Neuronal stem cell (in vitro differentiated cells): ENCODE measurements at regions not wholly inside any gene's neighbourhood (a gene's known extent, or its start where the extent isn't known, plus 50 kb on each side); places are given as distances from the start of the nearest gene placed in this dataset.

ENCODE experiments used
- DNase-seq: peaks from one replicate; pipeline ENCODE4 v3.0.0-alpha.2; 2013; ENCODE audit warnings: low spot score
- H2AFZ ChIP-seq: one replicate; pipeline ENCODE4 v1.6.1; 2013; ENCODE audit warnings: mild to moderate bottlenecking, low read length, inconsistent platforms
- H2AK5ac ChIP-seq: 2 replicates; pipeline ENCODE4 v1.6.1; 2013; ENCODE audit warnings: low read depth, mild to moderate bottlenecking, inconsistent platforms, low read length, moderate library complexity, mixed read lengths
- H2BK120ac ChIP-seq: 2 replicates; pipeline ENCODE4 v1.6.1; 2013; ENCODE audit warnings: low read depth, mild to moderate bottlenecking, inconsistent platforms, low read length, moderate library complexity, mixed read lengths
- H2BK12ac ChIP-seq: one replicate; pipeline ENCODE4 v1.6.1; 2013; ENCODE audit warnings: low read length, inconsistent platforms
- H2BK15ac ChIP-seq: 2 replicates; pipeline ENCODE4 v1.6.1; 2013; ENCODE audit warnings: mild to moderate bottlenecking, low read length, inconsistent platforms, mixed read lengths
- H2BK5ac ChIP-seq: one replicate; pipeline ENCODE4 v1.6.1; 2013; ENCODE audit warnings: inconsistent platforms, mild to moderate bottlenecking, low read length, moderate library complexity
- H3K14ac ChIP-seq: one replicate; pipeline ENCODE4 v1.6.1; 2013; ENCODE audit warnings: low read length, inconsistent platforms
- H3K18ac ChIP-seq: 2 replicates; pipeline ENCODE4 v1.6.1; 2013; ENCODE audit warnings: low read length, inconsistent platforms
- H3K23ac ChIP-seq: 2 replicates; pipeline ENCODE4 v1.6.1; 2013; ENCODE audit warnings: low read depth, mild to moderate bottlenecking, mixed read lengths, low read length, inconsistent platforms; ENCODE audit not compliant: poor library complexity
- H3K27ac ChIP-seq: replicated peaks from 3 replicates; pipeline ENCODE4 v1.5.1; 2013; ENCODE audit warnings: low read length, inconsistent platforms
- H3K27me3 ChIP-seq, 3 experiments: 2 replicates each; pipeline ENCODE4 v1.6.1; 2013; ENCODE audit warnings: low read length in 3 of 3, mild to moderate bottlenecking in 2 of 3, inconsistent platforms in 1 of 3, low read depth in 1 of 3, mixed read lengths in 1 of 3, moderate library complexity in 1 of 3; ENCODE audit not compliant: control insufficient read depth in 3 of 3, insufficient read depth in 3 of 3
- H3K36me3 ChIP-seq, 2 donors: replicated peaks in 1 of 2; 2 replicates each; pipeline ENCODE4 v1.6.1; 2013; ENCODE audit warnings: low read length in 2 of 2; ENCODE audit not compliant: control insufficient read depth in 2 of 2, insufficient read depth in 2 of 2
- H3K4ac ChIP-seq: 2 replicates; pipeline ENCODE4 v1.6.1; 2013; ENCODE audit warnings: inconsistent platforms, mild to moderate bottlenecking, low read length, moderate library complexity
- H3K4me1 ChIP-seq, 2 donors: 1 replicate in 1 of 2; 2 replicates in 1 of 2; pipeline ENCODE4 v1.6.1; 2013; ENCODE audit warnings: low read length in 2 of 2, low read depth in 1 of 2; ENCODE audit not compliant: control insufficient read depth in 2 of 2, insufficient read depth in 1 of 2
- H3K4me2 ChIP-seq: one replicate; pipeline ENCODE4 v1.6.1; 2013; ENCODE audit warnings: mild to moderate bottlenecking, low read length, inconsistent platforms; ENCODE audit not compliant: insufficient read depth, poor library complexity, severe bottlenecking
- H3K4me3 ChIP-seq, 2 donors: 2 replicates each; pipeline ENCODE4 v1.5.1; 2013; ENCODE audit warnings: low read length in 2 of 2, mild to moderate bottlenecking in 2 of 2, inconsistent platforms in 1 of 2, moderate library complexity in 1 of 2
- H3K79me1 ChIP-seq: one replicate; pipeline ENCODE4 v1.6.1; 2013; ENCODE audit warnings: low read depth, mild to moderate bottlenecking, inconsistent platforms, low read length, moderate library complexity
- H3K9ac ChIP-seq: one replicate; pipeline ENCODE4 v1.6.1; 2013; ENCODE audit warnings: mild to moderate bottlenecking, low read depth, low read length, inconsistent platforms; ENCODE audit not compliant: poor library complexity
- H3K9me3 ChIP-seq, 2 donors: replicated peaks in 1 of 2; 2 replicates each; pipeline versions ENCODE3 to v1.6.1; 2013; ENCODE audit warnings: low read length in 2 of 2, mild to moderate bottlenecking in 2 of 2, inconsistent platforms in 1 of 2, low read depth in 1 of 2, mixed read lengths in 1 of 2, moderate library complexity in 1 of 2; ENCODE audit not compliant: control insufficient read depth in 2 of 2, insufficient read depth in 1 of 2
- H4K8ac ChIP-seq: one replicate; pipeline ENCODE4 v1.6.1; 2013; ENCODE audit warnings: low read depth, mild to moderate bottlenecking, inconsistent platforms, low read length, moderate library complexity
- H4K91ac ChIP-seq: one replicate; pipeline ENCODE4 v1.6.1; 2013; ENCODE audit warnings: low read length, low read depth, mild to moderate bottlenecking, inconsistent platforms; ENCODE audit not compliant: poor library complexity
- WGBS, 2 donors: extraction: QIAGEN DNeasy Blood & Tissue Kit; methylation state at CpG; one replicate each; pipeline ENCODE4 v1.1.7; 2013; ENCODE audit warnings: missing lambda C conversion rate in 2 of 2, mixed read lengths in 1 of 2; ENCODE audit not compliant: insufficient read length in 2 of 2, insufficient replicate concordance in 1 of 2; ENCODE audit errors: extremely low coverage in 2 of 2; 5-methylcytosine and 5-hydroxymethylcytosine counted together

GRCh38 chr12:72098622-72099021, 160.0 kb downstream of the TPH2 start:
- Histone ChIP-seq H3K27me3 (no peaks in the 10 kb centered on the region), H2BK12ac (no peak overlapping the region)
- WGBS, 2 donors = no CpG with 5 or more reads among the region's 4 CpGs

GRCh38 chr12:72100854-72101253, 162.2 kb downstream of the TPH2 start:
- H3K18ac ChIP-seq = no peak overlapping the region
- no peak overlapping the region for H3K4me2 ChIP-seq
- peaks cover 0 to 3% of the 10 kb centered on the region in 2 donors for H3K4me1 ChIP-seq
- no peak overlapping the region for H3K4ac ChIP-seq
- no peak overlapping the region for H4K8ac ChIP-seq
- H3K79me1 ChIP-seq = no peaks in the 10 kb centered on the region
- no peak overlapping the region for H2AFZ ChIP-seq
- H2AK5ac ChIP-seq = no peak overlapping the region
- no peak overlapping the region for H2BK12ac ChIP-seq
- H4K91ac ChIP-seq = no peak overlapping the region
- no peak overlapping the region for H3K4me3 ChIP-seq
- DNase-seq = no peak
- H3K36me3 ChIP-seq = no peaks in the 10 kb centered on the region
- H3K9me3 ChIP-seq = no peaks in the 10 kb centered on the region
- H2BK5ac ChIP-seq = no peak overlapping the region
- H2BK15ac ChIP-seq = no peak overlapping the region
- WGBS, 2 donors = no CpG with 5 or more reads among the region's 2 CpGs
- H3K27ac ChIP-seq = no peak overlapping the region
- no peak overlapping the region for H3K14ac ChIP-seq
- no peaks in the 10 kb centered on the region for H3K27me3 ChIP-seq
- H3K23ac ChIP-seq = no peak overlapping the region
- no peak overlapping the region for H3K9ac ChIP-seq
- no peak overlapping the region for H2BK120ac ChIP-seq

More at GRCh38 chr12:72098622-72099021, 160.0 kb downstream of the TPH2 start:
- H2BK15ac ChIP-seq = no peak overlapping the region
- H3K79me1 ChIP-seq = no peaks in the 10 kb centered on the region
- H3K18ac ChIP-seq = no peak overlapping the region
- H3K14ac ChIP-seq = no peak overlapping the region
- no peak overlapping the region for H3K9ac ChIP-seq
- H3K23ac ChIP-seq = no peak overlapping the region
- no peak overlapping the region for H4K8ac ChIP-seq
- no peak overlapping the region for H2BK120ac ChIP-seq
- no peak overlapping the region for H3K4ac ChIP-seq
- no peak for DNase-seq
- H3K36me3 ChIP-seq = no peaks in the 10 kb centered on the region
- no peak overlapping the region for H3K27ac ChIP-seq
- no peak overlapping the region for H2BK5ac ChIP-seq
- no peak overlapping the region for H2AFZ ChIP-seq
- H3K4me1 ChIP-seq = peaks cover 0 to 3% of the 10 kb centered on the region in 2 donors
- no peak overlapping the region for H4K91ac ChIP-seq
- no peak overlapping the region for H2AK5ac ChIP-seq
- H3K4me2 ChIP-seq = no peak overlapping the region
- H3K4me3 ChIP-seq = no peak overlapping the region
- peaks cover 0 to 3% of the 10 kb centered on the region in 2 donors for H3K9me3 ChIP-seq

DNA sequence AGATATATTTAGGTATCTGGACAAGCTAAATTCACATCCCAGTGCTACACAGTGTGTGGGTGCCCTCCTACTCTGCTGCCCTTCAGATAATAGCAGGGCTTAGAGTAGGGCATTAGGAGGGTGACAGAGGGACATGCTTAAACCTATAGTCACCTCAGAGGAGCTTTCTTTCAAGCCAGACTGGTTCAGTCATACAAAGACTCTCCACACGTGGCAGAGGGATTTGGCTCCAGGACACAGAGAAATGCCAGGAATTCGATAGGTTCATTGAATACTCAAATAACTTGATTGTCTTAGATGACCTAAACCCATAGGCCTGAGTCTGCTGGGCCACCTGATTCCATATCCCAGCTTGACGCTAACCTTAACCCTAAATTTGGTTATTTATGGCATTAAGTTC, 163.5 kb downstream of the TPH2 start:
- Histone ChIP-seq H3K4ac (no peak overlapping the region), H3K4me3 (no peak overlapping the region), H3K23ac (no peak overlapping the region), H3K79me1 (no peaks in the 10 kb centered on the region), H3K9ac (no peak overlapping the region), H3K14ac (no peak overlapping the region), H2AFZ (no peak overlapping the region), H3K27ac (no peak overlapping the region), H2BK15ac (no peak overlapping the region), H2BK12ac (no peak overlapping the region), H3K9me3 (no peaks in the 10 kb centered on the region), H3K36me3 (no peaks in the 10 kb centered on the region), H4K91ac (no peak overlapping the region), H4K8ac (no peak overlapping the region), H3K27me3 (no peaks in the 10 kb centered on the region), H2AK5ac (no peak overlapping the region), H2BK5ac (no peak overlapping the region), H3K4me2 (no peak overlapping the region), H3K4me1 (peaks cover 0 to 3% of the 10 kb centered on the region in 2 donors), H3K18ac (no peak overlapping the region), H2BK120ac (no peak overlapping the region)
- no CpG with 5 or more reads among the region's 3 CpGs for WGBS, 2 donors
- peak; percentile 20 for DNase-seq

- no peaks in the 10 kb centered on the region for H3K27me3 ChIP-seq
- H3K4me2 ChIP-seq = no peak overlapping the region
- H2BK15ac ChIP-seq = no peak overlapping the region
- no peak overlapping the region for H3K4ac ChIP-seq
- H3K79me1 ChIP-seq = no peaks in the 10 kb centered on the region
- no peak overlapping the region for H4K91ac ChIP-seq
- H3K27ac ChIP-seq = no peak overlapping the region
- no peak overlapping the region for H3K18ac ChIP-seq
- H3K9me3 ChIP-seq = no peaks in the 10 kb centered on the region
- no peak overlapping the region for H2AK5ac ChIP-seq
- H2BK5ac ChIP-seq = no peak overlapping the region
- H3K14ac ChIP-seq = no peak overlapping the region
- H2BK12ac ChIP-seq = no peak overlapping the region
- H3K36me3 ChIP-seq = no peaks in the 10 kb centered on the region
- H3K9ac ChIP-seq = no peak overlapping the region
- H3K4me3 ChIP-seq = no peak overlapping the region
- H3K4me1 ChIP-seq = peaks cover 0 to 3% of the 10 kb centered on the region in 2 donors
- H2BK120ac ChIP-seq = no peak overlapping the region
- H3K23ac ChIP-seq = no peak overlapping the region
- H4K8ac ChIP-seq = no peak overlapping the region
- no peak overlapping the region for H2AFZ ChIP-seq
- DNase-seq = no peak
Measured at GRCh38 chr12:72105849-72106248, 166.3 kb upstream of the TRHDE start.
